ENCODE measurements at regions not wholly inside any gene's neighbourhood (a gene's known extent, or its start where the extent isn't known, plus 50 kb on each side); places are given as distances from the start of the nearest gene placed in this dataset.

DNA sequence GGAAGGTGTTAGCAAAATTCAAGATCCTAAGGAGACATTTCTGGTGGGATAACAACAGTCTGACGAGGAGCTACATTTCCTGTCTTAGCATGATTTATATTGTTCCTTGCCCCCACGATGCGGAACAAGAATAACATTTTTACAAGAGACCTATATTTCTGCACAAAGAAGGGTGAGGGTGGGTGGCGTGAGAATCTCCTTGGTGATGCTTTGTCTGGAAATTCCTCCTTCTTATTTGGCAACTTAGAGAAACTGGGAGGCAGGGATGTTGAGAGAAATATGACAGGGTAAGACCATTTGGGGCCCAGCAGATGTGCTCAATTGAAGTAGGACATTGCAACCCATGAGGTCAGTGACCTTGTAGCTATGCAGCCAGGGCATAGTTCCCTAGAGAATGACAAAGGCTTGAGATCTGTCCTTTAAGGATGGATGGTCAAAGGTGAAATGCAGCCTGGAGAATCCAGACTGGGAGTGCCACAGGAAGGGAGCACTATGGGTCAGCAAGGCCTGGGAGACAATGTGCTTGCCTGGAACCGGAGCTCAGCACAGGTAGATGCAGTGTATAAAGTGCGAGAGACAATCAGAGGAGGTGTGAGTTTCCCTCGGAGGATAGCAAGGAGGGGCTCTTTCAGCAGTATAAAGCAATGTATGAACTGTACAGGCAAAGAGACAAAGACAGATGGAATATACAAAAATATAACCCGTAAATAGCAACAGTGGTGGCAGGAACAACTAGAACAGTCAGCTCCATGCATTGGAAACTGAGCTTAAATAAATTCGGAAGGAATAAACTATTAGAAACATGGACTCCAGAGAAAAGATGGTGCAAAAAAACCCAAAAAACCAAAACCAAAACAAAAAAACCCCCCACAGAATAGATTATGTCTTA lies 317.6 kb upstream of the TBL1XR1 start:
- DNase-seq (ENCODE audit: low read depth), result no peak
- no peak overlapping the region for H3K4me3 ChIP-seq (ENCODE audit: low read depth, low read length)
- no peak for TF ChIP-seq CTCF (conservative IDR thresholded peaks at IDR 0.05; ENCODE audit: low read depth, low read length)

DNA sequence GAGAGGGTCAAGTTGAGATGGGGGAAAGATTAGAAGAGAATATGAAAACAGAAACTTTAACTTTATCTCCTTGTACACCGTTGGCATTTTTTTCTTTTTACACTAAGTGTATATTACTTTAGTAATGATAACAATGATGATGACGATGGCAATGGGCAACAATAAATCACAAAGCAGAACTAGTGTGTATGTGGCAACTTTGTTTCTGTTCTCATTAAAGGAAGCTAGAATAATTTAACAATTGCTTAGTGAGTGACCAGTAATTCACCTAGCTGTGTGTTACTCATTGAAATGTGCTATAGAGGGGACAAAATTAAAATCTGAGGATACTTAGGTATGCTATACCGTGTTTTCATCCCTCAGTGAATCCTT lies 318.5 kb upstream of the TBL1XR1 start:
- TF ChIP-seq CTCF (conservative IDR thresholded peaks at IDR 0.05; ENCODE audit: low read depth, low read length), result no peak
- DNase-seq (ENCODE audit: low read depth), result no peak
- H3K4me3 ChIP-seq (ENCODE audit: low read depth, low read length), result no peak overlapping the region

- peak overlapping the region; percentile 3 for H3K4me3 ChIP-seq (ENCODE audit: low read depth, low read length)
- DNase-seq (ENCODE audit: low read depth), result peak; percentile 98
- no peak for TF ChIP-seq CTCF (conservative IDR thresholded peaks at IDR 0.05; ENCODE audit: low read depth, low read length)
Measured at GRCh38 chr3:177516158-177517011, 319.1 kb upstream of the TBL1XR1 start.

DNA sequence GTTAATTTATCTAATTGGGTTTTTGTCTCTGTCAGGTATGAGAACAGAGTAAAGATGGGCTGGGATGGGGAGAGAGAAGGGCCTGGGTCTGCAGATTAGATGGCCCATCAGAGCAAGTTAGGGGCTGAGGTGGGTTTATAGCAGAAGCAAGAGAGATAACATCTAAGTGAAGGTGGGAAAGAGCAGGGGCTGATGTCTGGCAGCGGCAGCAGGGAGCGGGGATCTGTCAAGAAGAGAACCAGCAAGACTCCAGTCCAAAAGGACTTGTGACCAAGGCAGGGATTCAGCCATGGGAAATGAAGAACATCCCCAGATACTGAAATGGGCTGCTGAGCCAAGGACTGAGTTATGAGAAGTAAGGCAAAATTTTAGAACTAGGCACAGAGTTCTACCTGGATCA lies 320.6 kb upstream of the TBL1XR1 start:
- no peak overlapping the region for H3K4me3 ChIP-seq (ENCODE audit: low read depth, low read length)
- no peak for DNase-seq (ENCODE audit: low read depth)
- no peak for TF ChIP-seq CTCF (conservative IDR thresholded peaks at IDR 0.05; ENCODE audit: low read depth, low read length)

GRCh38 chr3:177519588-177519987 lies 322.3 kb upstream of the TBL1XR1 start:
- TF ChIP-seq CTCF (conservative IDR thresholded peaks at IDR 0.05; ENCODE audit: low read depth, low read length), result no peak

GRCh38 chr3:177521305-177521704 lies 324.0 kb upstream of the TBL1XR1 start:
- TF ChIP-seq CTCF (conservative IDR thresholded peaks at IDR 0.05; ENCODE audit: low read depth, low read length), result no peak

More at GRCh38 chr3:177519588-177519987, 322.3 kb upstream of the TBL1XR1 start:
- no peak overlapping the region for H3K4me3 ChIP-seq (ENCODE audit: low read depth, low read length)
- DNase-seq (ENCODE audit: low read depth), result no peak

More at GRCh38 chr3:177521305-177521704, 324.0 kb upstream of the TBL1XR1 start:
- H3K4me3 ChIP-seq (ENCODE audit: low read depth, low read length), result no peak overlapping the region
- no peak for DNase-seq (ENCODE audit: low read depth)

Measured in choroid plexus epithelial cell (primary cell).